ENCODE measurements at regions not wholly inside any gene's neighbourhood (a gene's known extent, or its start where the extent isn't known, plus 50 kb on each side); places are given as distances from the start of the nearest gene placed in this dataset.

DNA sequence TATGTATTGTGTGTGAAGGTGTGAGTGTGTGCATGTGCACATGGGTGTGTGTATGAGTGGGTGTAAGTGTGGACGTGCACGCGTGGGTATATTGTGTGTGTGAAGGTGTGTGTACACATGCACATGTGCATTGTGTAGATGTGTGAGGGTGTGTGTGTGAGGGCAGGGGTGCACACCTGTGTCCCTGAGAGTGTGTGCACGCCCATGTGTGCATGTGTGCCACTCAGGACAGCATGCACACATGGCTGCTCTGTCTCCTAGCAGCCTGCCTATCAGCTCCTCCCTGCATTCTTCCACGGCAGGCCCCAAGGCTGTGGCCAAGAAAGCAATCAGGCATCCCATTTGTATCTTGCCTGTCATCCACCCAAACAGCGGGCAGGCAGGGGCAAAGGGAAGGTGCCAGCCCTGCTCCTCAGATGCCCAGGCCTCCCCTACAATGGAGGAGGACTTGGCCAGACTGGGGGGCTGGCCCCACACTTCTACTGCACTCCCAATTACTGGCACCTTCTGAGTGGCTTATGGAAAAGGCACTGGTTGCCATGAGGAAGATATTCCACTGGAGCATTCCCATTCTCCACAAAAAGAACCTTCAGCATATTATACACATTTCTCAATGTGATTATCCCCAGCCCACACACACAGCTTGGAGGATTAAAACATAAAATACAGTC, 380.4 kb upstream of the ZMIZ1 start:
- H3K4me2 ChIP-seq (replicated peaks; ENCODE audit: low read depth, low read length, poor library complexity, severe bottlenecking) = no peak overlapping the region
- H3K9me3 Mint-ChIP-seq (ENCODE audit: insufficient read depth) = no peaks in the 10 kb centered on the region

DNA sequence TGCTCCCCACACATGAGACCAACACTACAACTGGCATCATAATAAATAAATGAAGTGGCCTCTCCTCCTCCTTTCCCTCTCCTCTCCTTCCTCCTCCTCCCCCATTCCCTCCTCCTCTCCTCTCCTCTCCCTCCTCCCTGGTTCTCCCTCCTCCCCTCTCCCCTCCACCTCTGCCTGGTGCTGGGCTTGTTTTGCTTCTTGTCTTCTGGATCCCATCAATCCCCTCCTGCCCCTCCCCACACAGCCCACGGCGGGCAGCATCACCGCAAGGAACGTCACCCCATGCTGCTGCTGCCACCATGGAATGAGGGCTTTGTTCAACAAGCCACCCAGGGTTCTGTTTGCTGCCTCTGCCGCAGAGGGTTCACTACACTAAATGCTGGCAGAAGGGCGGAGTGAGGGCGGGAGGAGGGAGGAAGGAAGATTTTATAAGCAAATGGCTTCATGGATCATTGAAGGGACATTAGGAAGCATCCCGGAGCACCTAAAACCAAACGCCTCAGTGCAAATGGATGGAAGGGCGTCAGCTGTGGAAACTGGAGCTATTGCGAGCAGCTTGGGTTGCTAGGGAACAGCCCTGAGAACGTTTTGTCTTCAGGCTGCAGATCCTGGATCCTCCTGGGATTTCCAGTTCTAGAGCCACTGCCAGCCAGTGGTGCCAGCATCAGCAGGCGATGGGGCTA, 379.7 kb upstream of the ZMIZ1 start:
- H3K9ac ChIP-seq (ENCODE audit: low read length) = no peak overlapping the region
- H3K9me3 Mint-ChIP-seq (ENCODE audit: insufficient read depth) = no peaks in the 10 kb centered on the region
- H3K4me1 Mint-ChIP-seq = no peaks in the 10 kb centered on the region
- H3K27ac Mint-ChIP-seq = no peak overlapping the region
- H4K20me1 ChIP-seq (ENCODE audit: control insufficient read depth, insufficient read depth, low read length, poor library complexity, severe bottlenecking) = no peaks in the 10 kb centered on the region
- peaks cover 41% of the 10 kb centered on the region for H3K27me3 Mint-ChIP-seq
- no peak overlapping the region for H3K4me3 ChIP-seq (ENCODE audit: control extremely low read depth in 1 of 5, extremely low read depth in 1 of 5, insufficient read depth in 1 of 5, low read depth in 2 of 5, low read length in 4 of 5)
- ChIA-PET POLR2A (no interaction called here), CTCF (interaction anchor here (0.7 kb wide), 1 partner anchor 15 kb away, joined by 3 read pairs; no protein-coding TSS in a partner anchor)
- no peaks in the 10 kb centered on the region for H3K36me3 ChIP-seq (replicated peaks in 1 of 2; ENCODE audit: control extremely low read depth in 1 of 2, control insufficient read depth in 1 of 2, extremely low read depth in 1 of 2, insufficient read depth in 2 of 2, low read length in 1 of 2)
- no peak overlapping the region for H3K4me3 Mint-ChIP-seq
- no peak for ATAC-seq (ENCODE audit: low read depth)
- no peak for DNase-seq
- intact Hi-C loops (cut with micrococcal nuclease) = no loop called here
- no peak overlapping the region for H2AFZ ChIP-seq (ENCODE audit: insufficient read depth, low read depth, low read length, poor library complexity, severe bottlenecking)
- H3K27ac ChIP-seq (ENCODE audit: low read length in 2 of 2) = no peak overlapping the region
- 81% methylated on average over 13 of the region's 13 CpGs for WGBS (ENCODE audit: insufficient coverage)
- H3K4me1 ChIP-seq (ENCODE audit: control insufficient read depth in 2 of 2, insufficient read depth in 2 of 2, low read length in 2 of 2) = no peaks in the 10 kb centered on the region
- TF ChIP-seq, protein P1, sequence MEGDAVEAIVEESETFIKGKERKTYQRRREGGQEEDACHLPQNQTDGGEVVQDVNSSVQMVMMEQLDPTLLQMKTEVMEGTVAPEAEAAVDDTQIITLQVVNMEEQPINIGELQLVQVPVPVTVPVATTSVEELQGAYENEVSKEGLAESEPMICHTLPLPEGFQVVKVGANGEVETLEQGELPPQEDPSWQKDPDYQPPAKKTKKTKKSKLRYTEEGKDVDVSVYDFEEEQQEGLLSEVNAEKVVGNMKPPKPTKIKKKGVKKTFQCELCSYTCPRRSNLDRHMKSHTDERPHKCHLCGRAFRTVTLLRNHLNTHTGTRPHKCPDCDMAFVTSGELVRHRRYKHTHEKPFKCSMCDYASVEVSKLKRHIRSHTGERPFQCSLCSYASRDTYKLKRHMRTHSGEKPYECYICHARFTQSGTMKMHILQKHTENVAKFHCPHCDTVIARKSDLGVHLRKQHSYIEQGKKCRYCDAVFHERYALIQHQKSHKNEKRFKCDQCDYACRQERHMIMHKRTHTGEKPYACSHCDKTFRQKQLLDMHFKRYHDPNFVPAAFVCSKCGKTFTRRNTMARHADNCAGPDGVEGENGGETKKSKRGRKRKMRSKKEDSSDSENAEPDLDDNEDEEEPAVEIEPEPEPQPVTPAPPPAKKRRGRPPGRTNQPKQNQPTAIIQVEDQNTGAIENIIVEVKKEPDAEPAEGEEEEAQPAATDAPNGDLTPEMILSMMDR (IDR thresholded peaks at IDR 0.05) = no peak
- TF ChIP-seq EZH2 (IDR thresholded peaks at IDR 0.05; ENCODE audit: borderline replicate concordance, insufficient read depth, low read depth, low read length, poor library complexity, severe bottlenecking) = no peak
- H3K4me2 ChIP-seq (replicated peaks; ENCODE audit: low read depth, low read length, poor library complexity, severe bottlenecking) = no peak overlapping the region
- H3K27me3 ChIP-seq (replicated peaks in 1 of 4; ENCODE audit: control extremely low read depth in 1 of 4, control insufficient read depth in 3 of 4, insufficient read depth in 4 of 4, low read length in 3 of 4) = peaks cover 0 to 13% (median 0%) of the 10 kb centered on the region in 4 experiments
- no peaks in the 10 kb centered on the region for H3K79me2 ChIP-seq (ENCODE audit: control insufficient read depth, insufficient read depth, low read length)
- H3K9me3 ChIP-seq (ENCODE audit: control extremely low read depth in 1 of 3, control insufficient read depth in 2 of 3, insufficient read depth in 1 of 3, low read length in 2 of 3) = no peaks in the 10 kb centered on the region

More for the DNA sequence above, 380.4 kb upstream of the ZMIZ1 start:
- Histone ChIP-seq H3K4me3 (ENCODE audit: control extremely low read depth in 1 of 5, extremely low read depth in 1 of 5, insufficient read depth in 1 of 5, low read depth in 2 of 5, low read length in 4 of 5) (no peak overlapping the region), H3K9me3 (ENCODE audit: control extremely low read depth in 1 of 3, control insufficient read depth in 2 of 3, insufficient read depth in 1 of 3, low read length in 2 of 3) (peaks cover 0 to 2% (median 0%) of the 10 kb centered on the region in 3 donors), H3K27ac (ENCODE audit: low read length in 2 of 2) (no peak overlapping the region), H2AFZ (ENCODE audit: insufficient read depth, low read depth, low read length, poor library complexity, severe bottlenecking) (no peak overlapping the region), H3K36me3 (replicated peaks in 1 of 2; ENCODE audit: control extremely low read depth in 1 of 2, control insufficient read depth in 1 of 2, extremely low read depth in 1 of 2, insufficient read depth in 2 of 2, low read length in 1 of 2) (no peaks in the 10 kb centered on the region), H3K4me1 (ENCODE audit: control insufficient read depth in 2 of 2, insufficient read depth in 2 of 2, low read length in 2 of 2) (no peaks in the 10 kb centered on the region), H3K9ac (ENCODE audit: low read length) (no peak overlapping the region), H3K27me3 (replicated peaks in 1 of 4; ENCODE audit: control extremely low read depth in 1 of 4, control insufficient read depth in 3 of 4, insufficient read depth in 4 of 4, low read length in 3 of 4) (peaks cover 0 to 9% (median 2%) of the 10 kb centered on the region in 4 experiments), H3K79me2 (ENCODE audit: control insufficient read depth, insufficient read depth, low read length) (no peaks in the 10 kb centered on the region), H4K20me1 (ENCODE audit: control insufficient read depth, insufficient read depth, low read length, poor library complexity, severe bottlenecking) (no peaks in the 10 kb centered on the region)
- TF ChIP-seq EZH2 (IDR thresholded peaks at IDR 0.05; ENCODE audit: borderline replicate concordance, insufficient read depth, low read depth, low read length, poor library complexity, severe bottlenecking) = no peak
- TF ChIP-seq, protein P1 (IDR thresholded peaks at IDR 0.05) = no peak
- ChIA-PET CTCF (no interaction called here), POLR2A (no interaction called here)
- intact Hi-C loops (cut with micrococcal nuclease) = no loop called here
- Mint-ChIP-seq H3K27ac (no peak overlapping the region), H3K4me1 (no peaks in the 10 kb centered on the region), H3K27me3 (peaks cover 46% of the 10 kb centered on the region), H3K4me3 (no peak overlapping the region)
- 88% methylated on average over 6 of the region's 6 CpGs for WGBS (ENCODE audit: insufficient coverage)
- ATAC-seq (ENCODE audit: low read depth) (no peak), DNase-seq (no peak)
